ENCODE measurements at regions not wholly inside any gene's neighbourhood (a gene's known extent, or its start where the extent isn't known, plus 50 kb on each side); places are given as distances from the start of the nearest gene placed in this dataset.

DNA sequence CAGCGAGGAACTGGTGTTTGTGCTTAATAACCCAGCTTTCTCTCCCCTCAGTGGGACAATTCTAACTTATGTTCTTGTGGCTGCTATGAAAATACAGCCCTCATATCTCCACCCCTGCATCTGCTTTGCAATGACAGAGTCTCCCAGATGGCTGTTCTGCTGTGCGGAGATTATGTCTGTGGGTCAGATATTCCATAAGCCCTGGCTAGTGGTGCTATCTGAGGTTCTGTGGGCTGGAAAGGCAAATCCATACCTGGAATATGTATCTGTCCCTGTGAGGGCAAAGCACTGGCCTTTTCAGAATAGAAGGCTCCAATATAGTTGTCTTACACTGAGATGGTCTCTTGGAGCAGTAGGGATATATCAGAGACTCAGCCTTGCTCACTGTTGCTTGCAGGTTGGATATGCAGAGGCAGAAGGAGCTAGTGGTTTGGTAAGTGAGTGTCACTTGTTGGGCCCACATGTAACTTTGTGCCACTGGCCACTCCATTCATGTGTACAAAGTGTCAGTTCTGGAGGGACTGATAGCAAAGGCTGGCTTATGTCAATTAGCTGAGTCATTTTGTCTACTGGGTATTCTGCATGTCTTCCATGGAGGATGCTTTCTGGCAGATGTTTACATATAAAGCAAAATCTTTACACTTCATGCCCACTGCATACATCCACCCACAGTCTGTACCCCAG lies 246.6 kb downstream of the FAM76B start:
- ChIA-PET POLR2A (no interaction called here), CTCF (interaction anchor here (1.1 to 3.5 kb wide), 2 partner anchors 162 to 163 kb away, joined by 3 to 17 read pairs; no protein-coding TSS in a partner anchor)
- TF ChIP-seq, protein P1, sequence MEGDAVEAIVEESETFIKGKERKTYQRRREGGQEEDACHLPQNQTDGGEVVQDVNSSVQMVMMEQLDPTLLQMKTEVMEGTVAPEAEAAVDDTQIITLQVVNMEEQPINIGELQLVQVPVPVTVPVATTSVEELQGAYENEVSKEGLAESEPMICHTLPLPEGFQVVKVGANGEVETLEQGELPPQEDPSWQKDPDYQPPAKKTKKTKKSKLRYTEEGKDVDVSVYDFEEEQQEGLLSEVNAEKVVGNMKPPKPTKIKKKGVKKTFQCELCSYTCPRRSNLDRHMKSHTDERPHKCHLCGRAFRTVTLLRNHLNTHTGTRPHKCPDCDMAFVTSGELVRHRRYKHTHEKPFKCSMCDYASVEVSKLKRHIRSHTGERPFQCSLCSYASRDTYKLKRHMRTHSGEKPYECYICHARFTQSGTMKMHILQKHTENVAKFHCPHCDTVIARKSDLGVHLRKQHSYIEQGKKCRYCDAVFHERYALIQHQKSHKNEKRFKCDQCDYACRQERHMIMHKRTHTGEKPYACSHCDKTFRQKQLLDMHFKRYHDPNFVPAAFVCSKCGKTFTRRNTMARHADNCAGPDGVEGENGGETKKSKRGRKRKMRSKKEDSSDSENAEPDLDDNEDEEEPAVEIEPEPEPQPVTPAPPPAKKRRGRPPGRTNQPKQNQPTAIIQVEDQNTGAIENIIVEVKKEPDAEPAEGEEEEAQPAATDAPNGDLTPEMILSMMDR (IDR thresholded peaks at IDR 0.05) = no peak
- ATAC-seq = no peak
- DNase-seq = no peak
- H3K36me3 Mint-ChIP-seq (ENCODE audit: low read depth) = no peaks in the 10 kb centered on the region
- intact Hi-C loops (cut with micrococcal nuclease) = no loop called here
- peaks cover 2% of the 10 kb centered on the region for H3K27me3 Mint-ChIP-seq
- H3K9me3 Mint-ChIP-seq = no peaks in the 10 kb centered on the region
- no peak overlapping the region for H3K4me3 Mint-ChIP-seq
- H3K27ac Mint-ChIP-seq = no peak overlapping the region
- peaks cover 7% of the 10 kb centered on the region for H3K4me1 Mint-ChIP-seq (ENCODE audit: low read depth)

- intact Hi-C loops (cut with micrococcal nuclease) = no loop called here
- Mint-ChIP-seq H3K9me3 (no peaks in the 10 kb centered on the region), H3K27me3 (peaks cover 2% of the 10 kb centered on the region), H3K36me3 (ENCODE audit: low read depth) (no peaks in the 10 kb centered on the region), H3K4me3 (no peak overlapping the region), H3K27ac (no peak overlapping the region), H3K4me1 (ENCODE audit: low read depth) (peaks cover 2% of the 10 kb centered on the region)
- TF ChIP-seq, protein P1 (IDR thresholded peaks at IDR 0.05) = no peak
- ChIA-PET POLR2A (no interaction called here), CTCF (interaction anchor here (1.1 kb wide), 1 partner anchor 164 kb away, joined by 3 read pairs; no protein-coding TSS in a partner anchor)
- ATAC-seq (no peak), DNase-seq (no peak)
Measured at GRCh38 chr11:95541715-95542114, 247.9 kb downstream of the FAM76B start.

DNA sequence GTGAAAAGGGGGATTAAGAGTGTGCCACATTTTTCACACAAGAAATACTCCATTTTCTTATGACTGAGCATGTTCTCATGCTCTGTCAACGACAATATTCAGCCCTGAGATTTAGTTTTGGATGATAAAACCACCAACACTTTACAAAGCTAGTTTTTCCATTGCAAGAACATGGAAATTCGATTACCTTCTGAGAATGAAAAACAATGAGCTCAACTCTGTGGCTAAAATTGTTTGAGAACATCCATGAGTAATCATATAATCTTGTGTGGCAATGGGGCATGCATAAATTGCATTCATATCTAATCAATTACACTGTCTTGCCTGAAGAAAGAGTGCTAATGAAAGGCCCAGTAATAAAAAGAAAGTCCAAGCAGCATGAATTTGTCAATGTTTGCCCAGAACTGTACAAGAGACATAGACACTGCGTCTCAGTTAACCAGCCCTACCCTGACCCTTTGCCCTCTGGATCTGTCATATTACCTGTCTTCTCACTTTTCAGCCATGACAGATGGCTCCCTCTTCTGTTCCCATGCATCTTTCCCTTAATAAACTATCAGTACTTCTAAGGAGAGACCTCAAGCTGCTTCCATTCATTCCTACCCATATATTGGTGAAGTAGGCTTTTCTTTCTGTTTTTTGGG lies 253.4 kb downstream of the FAM76B start:
- Mint-ChIP-seq H3K36me3 (ENCODE audit: low read depth) (peaks cover 3% of the 10 kb centered on the region), H3K4me1 (ENCODE audit: low read depth) (peaks cover 7% of the 10 kb centered on the region), H3K27me3 (peaks cover 1% of the 10 kb centered on the region), H3K9me3 (peaks cover 5% of the 10 kb centered on the region), H3K4me3 (no peak overlapping the region), H3K27ac (no peak overlapping the region)
- intact Hi-C loops (cut with micrococcal nuclease) = no loop called here
- TF ChIP-seq, protein P1 (IDR thresholded peaks at IDR 0.05) = no peak
- ChIA-PET CTCF (interaction anchor here (1.1 kb wide), 1 partner anchor 169 kb away, joined by 3 read pairs; no protein-coding TSS in a partner anchor), POLR2A (interaction anchor here (1.1 kb wide), 1 partner anchor 9 kb away, joined by 3 read pairs; no protein-coding TSS in a partner anchor)
- ATAC-seq (no peak), DNase-seq (no peak)

GRCh38 chr11:95534809-95535208 lies 254.8 kb downstream of the FAM76B start:
- TF ChIP-seq, protein P1 (IDR thresholded peaks at IDR 0.05) = no peak
- intact Hi-C loops (cut with micrococcal nuclease) = no loop called here

DNA sequence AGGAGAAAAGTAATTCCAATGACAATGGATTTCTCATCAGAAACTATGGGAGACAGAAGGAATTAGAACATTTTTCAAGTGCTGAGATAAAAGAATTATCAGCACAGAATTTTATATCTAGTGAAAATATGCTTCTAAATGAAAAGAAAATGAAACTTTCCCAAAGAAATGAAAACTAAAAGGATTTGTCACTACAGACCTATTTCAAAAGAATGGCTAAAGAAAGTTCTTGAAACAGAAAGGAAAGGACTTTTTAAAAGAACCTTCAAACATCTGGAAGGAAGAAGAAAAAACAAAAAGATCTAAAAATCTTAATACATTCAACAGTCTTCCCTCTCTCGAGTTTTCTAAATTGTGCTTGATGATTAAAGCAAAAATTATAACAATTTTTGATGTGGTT lies 255.4 kb downstream of the FAM76B start:
- Mint-ChIP-seq H3K9me3 (peaks cover 5% of the 10 kb centered on the region), H3K4me1 (ENCODE audit: low read depth) (peaks cover 7% of the 10 kb centered on the region), H3K36me3 (ENCODE audit: low read depth) (peaks cover 3% of the 10 kb centered on the region), H3K4me3 (no peak overlapping the region), H3K27me3 (peaks cover 2% of the 10 kb centered on the region), H3K27ac (no peak overlapping the region)
- ATAC-seq (no peak), DNase-seq (no peak)
- ChIA-PET CTCF (no interaction called here), POLR2A (no interaction called here)
- intact Hi-C loops (cut with micrococcal nuclease) = no loop called here
- TF ChIP-seq, protein P1 (IDR thresholded peaks at IDR 0.05) = no peak

More at GRCh38 chr11:95534809-95535208, 254.8 kb downstream of the FAM76B start:
- no peak overlapping the region for H3K27ac Mint-ChIP-seq
- peaks cover 5% of the 10 kb centered on the region for H3K9me3 Mint-ChIP-seq
- ChIA-PET CTCF (no interaction called here), POLR2A (no interaction called here)
- H3K4me3 Mint-ChIP-seq = no peak overlapping the region
- DNase-seq (no peak), ATAC-seq (no peak)
- H3K27me3 Mint-ChIP-seq = peaks cover 1% of the 10 kb centered on the region
- peaks cover 7% of the 10 kb centered on the region for H3K4me1 Mint-ChIP-seq (ENCODE audit: low read depth)
- H3K36me3 Mint-ChIP-seq (ENCODE audit: low read depth) = peaks cover 3% of the 10 kb centered on the region
